Stimulated activated naive CD4-positive, alpha-beta T cell (primary cell): ENCODE measurements at regions not wholly inside any gene's neighbourhood (a gene's known extent, or its start where the extent isn't known, plus 50 kb on each side); places are given as distances from the start of the nearest gene placed in this dataset.

Source experiments
- DNase-seq, 6 experiments: peaks; one replicate each; lab custom pipeline; 2025; lab: John Stamatoyannopoulos, UW

DNA sequence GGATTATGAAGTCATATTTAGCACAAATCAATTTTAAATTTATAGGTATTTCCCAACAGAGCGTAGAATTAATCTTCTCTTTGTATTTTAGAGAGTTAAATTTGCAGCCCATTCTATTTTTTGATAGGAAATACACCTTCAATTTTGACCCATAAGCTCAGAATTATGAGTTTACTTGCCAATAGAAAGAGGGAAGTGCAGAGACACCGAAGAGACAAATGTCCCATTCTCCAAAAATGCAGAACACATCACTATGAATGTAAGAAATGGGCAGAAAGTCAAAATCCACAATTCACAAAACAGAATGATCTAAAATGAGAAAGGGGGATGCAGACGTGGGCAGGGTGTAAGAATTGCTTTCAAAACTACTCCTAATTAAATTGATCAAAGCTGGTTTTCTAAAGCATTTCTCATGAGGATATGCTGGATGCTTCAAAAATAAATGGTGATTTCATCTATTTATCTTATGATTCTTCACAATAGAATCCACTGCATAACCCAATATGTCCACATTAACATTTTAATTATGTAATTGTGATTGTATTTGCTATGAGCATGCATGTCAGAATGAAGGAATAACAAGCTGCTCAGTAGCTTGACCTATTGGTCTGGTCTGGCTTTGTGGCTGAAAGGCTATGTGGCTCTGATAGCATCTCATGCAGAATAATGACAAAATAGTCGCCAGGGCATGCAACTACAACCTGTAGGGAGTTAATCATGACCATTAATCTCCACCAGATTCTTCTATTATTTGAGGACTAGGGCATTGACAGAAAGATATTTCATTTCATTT is 550.1 kb upstream of the CDH18 start:
- no peak for DNase-seq

GRCh38 chr5:20536813-20537212 is 548.8 kb upstream of the CDH18 start:
- DNase-seq, result no peak

DNA sequence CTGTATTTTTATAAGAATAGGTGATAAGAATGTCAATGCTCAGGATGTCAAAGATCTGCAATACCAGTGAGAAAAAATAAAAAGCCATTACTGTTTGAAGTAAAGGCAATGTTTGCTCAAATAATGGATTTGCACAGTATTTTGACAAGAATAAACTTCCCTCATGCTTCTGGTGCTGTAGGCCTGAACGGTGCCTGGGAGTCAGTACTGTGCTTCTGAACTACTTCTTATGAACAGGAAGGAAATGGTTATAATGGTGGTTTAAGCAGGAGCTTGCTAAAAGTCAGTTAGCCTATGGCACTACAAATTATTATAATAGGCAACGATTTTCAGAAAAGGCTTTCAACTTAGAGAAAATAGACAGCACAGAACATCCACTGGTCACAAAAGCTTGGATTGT is 548.3 kb upstream of the CDH18 start:
- DNase-seq, result no peak

DNA sequence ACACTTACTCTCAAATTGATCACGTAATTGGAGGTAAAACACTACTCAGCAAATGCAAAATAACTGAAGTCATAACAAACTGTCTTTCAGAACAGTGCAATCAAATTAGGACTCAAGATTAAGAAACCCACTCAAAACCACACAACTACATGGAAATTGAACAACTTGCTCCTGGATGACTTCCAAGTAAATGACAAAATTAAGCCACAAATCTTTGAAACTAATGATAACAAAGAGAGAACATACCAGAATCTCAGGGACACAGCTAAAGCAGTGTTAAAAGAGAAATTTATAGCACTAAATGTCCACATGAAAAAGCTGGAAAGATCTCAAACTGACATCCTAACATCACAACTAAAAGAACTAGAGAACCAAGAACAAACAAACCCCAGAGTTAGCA is 540.5 kb upstream of the CDH18 start:
- no peak for DNase-seq

DNA sequence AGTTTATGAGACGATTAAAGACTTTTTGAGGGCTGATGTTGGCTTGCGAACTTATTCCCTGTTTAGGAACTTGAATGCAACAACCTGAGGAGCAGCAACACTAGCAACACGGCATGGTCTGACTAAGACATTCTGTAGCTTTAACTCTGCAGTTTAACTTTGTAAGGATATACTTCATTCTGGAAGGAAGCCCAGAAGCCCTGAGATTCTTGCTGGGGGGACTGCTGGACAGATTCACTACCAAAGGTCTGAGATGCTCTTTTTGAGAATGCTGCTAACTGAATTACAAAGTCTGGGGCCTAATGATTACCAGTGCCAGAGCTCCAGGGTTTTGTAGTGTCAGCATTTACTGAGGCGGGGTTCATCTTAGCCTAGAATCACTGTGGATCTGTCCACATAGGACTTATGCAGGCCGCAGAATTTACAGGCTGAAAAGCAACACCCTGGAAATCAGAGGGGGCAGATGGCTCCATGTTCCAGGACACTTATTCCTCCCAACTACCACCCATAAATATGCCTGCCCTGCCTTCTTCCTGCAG is 537.1 kb upstream of the CDH18 start:
- DNase-seq, result no peak

GRCh38 chr5:20522905-20523482 is 535.0 kb upstream of the CDH18 start:
- no peak for DNase-seq

- no peak for DNase-seq
Observed at GRCh38 chr5:20515606-20516005, 527.6 kb upstream of the CDH18 start.

DNA sequence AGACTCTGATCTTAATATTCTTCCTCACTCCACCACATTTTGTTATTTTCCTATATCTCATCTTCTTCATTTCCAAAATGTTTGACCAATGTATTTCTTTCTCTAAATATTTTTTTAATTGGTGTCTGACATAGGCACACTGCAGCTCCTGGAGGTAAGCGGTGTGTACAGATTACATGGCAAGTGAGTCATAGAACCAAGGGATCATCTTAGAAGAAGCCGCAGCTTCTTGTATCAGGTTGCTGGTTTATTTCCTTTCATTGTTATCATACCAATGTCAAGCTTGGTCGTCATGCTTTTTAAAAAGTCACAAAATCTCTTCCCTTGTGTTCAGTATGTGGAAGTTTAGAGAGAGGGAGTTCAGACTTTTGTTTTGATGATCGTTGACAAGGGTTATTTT is 526.1 kb upstream of the CDH18 start:
- no peak for DNase-seq

DNA sequence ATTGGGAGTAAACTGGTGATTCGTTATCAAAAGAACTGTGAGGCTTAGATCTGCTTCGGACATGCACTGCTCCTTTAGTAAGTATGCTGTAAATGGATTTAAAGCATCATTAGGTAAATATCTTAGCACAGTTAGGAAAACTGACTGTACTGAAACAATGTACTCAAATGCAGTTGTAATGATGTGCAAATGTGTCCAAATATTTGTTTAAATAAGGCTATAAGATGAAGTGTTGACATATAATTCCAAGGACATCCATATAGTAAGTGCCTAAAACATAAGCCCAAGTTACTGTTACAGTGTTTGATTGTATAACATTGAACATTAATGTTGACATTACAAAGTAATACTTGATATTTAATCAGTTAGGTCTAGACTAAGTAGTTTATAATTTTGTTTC is 512.5 kb upstream of the CDH18 start:
- no peak for DNase-seq

DNA sequence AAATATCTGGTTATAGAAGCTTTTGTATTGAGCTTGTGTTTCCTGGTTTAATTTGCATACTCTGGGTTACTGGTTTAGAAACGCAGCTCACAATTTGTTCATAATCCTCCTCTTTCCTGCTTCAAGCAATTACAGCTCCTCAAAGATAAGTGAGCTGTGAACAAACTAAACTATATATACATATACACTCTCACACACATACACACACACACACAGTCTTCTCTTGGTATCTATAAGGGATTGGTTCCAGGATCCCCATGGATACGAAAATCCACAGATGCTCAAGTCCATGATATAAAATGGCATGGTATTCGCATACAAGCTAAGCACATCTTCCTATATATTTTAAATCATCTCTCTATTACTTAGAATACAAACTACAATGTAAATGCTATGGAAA is 510.9 kb upstream of the CDH18 start:
- DNase-seq, result no peak

DNA sequence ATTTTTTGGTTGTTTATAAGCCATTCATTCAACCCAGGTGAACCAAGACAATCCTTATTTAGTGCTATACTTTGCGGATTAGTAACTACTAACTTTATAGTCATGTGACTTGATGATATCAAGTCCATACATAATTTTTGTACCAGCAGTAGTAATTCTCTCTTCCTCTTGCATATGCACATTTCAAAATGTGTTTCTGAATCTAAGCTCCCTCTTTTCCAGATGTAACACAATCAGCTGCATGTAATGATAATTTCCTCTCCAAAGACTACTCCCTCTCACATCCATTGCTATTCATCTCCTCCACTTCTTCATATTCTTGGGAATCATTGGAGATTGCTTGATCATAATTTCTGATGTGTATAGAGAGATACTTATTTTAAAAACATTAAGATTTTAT is 510.1 kb upstream of the CDH18 start:
- DNase-seq, result no peak

GRCh38 chr5:20497356-20497755 is 509.4 kb upstream of the CDH18 start:
- DNase-seq, result no peak

- no peak for DNase-seq
Observed at GRCh38 chr5:20494706-20495105, 506.7 kb upstream of the CDH18 start.

DNA sequence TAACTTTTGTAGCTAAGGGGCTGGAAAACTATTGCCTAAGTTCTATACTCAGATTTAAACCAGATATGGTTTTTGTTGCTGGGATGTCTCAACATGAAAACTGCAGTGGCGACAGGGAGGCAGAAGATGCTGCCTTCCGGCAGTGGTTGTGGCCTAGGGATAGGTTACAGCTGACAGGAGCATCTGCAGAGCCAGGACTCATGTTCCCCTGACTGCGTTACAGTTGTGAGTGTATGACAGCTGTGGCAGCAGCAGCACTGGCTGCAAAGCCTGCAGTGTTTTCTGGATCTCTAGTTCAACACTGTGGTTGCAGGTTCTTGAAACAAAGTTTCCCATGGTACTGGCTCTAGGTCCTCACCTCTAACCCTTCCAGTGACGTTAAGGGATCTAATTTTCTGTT is 498.8 kb upstream of the CDH18 start:
- DNase-seq, result no peak

GRCh38 chr5:20476016-20476415 is 488.0 kb upstream of the CDH18 start:
- DNase-seq, result no peak

DNA sequence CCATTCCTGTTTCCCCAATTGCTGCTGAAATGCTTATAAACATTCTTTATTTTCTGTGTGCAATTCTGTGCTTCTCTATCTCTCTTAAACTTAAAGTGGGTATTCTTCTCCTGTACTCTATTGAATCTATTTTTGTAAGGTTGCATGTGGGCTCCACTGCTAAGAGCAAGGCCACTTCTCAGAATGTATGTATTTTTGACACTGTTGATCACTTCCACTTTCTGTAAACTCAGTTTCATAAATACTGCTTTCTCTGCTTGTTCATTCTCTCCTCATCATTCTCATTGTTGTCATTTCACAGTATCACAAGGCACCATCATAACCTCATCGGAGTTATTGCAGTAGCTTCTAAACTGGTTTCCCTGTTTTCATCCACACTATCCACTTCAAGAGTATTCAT is 483.0 kb upstream of the CDH18 start:
- DNase-seq, result no peak

- no peak for DNase-seq
Observed at GRCh38 chr5:20469792-20470191, 481.8 kb upstream of the CDH18 start.

DNA sequence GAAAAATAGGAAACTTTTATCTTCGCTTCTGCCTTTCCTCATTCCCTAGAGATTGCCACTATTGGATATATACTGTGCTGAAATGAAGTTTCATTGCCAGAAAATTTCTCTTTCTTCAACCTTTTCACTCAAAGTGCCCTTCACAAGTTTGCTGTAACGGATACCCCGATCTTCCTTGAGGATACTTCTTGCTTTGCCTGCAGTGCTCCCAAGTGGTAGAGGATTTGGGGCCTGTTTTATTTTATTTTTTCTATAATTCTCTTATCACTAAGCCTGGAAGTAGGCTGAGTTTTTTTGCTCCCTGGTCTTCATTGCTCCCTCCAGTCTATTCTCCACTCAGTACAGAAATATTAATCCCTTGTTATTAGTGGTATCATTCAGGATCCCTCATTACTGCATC is 481.4 kb upstream of the CDH18 start:
- no peak for DNase-seq

GRCh38 chr5:20466512-20466911 is 478.5 kb upstream of the CDH18 start:
- no peak for DNase-seq

- no peak for DNase-seq
Observed at GRCh38 chr5:20463206-20463605, 475.2 kb upstream of the CDH18 start.

GRCh38 chr5:20446121-20446520 is 458.1 kb upstream of the CDH18 start:
- no peak for DNase-seq

GRCh38 chr5:20445326-20445860 is 457.4 kb upstream of the CDH18 start:
- no peak for DNase-seq

DNA sequence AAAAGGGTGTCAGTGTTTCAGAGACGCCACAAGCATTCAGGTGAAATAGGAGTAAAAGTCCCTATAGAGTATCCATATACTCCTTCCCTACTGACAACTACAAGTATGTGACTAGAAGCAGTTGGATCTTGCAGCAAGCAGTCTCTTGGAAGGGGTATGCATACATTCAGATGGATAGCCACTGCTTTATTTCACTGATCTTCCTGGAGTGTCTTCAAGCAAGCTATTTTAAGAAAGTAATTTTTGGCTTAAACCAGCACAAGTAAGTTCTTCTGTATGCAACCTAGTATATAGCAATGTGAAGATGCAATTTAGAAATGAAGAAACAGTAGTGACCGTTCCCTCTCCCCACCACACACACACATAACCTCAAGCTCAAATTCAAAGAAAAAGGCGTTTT is 446.8 kb upstream of the CDH18 start:
- no peak for DNase-seq
